ENCODE measurements at regions not wholly inside any gene's neighbourhood (a gene's known extent, or its start where the extent isn't known, plus 50 kb on each side); places are given as distances from the start of the nearest gene placed in this dataset.
"Not testable (repeated sequence)": the region's sequence is repeated elsewhere in the genome, so short reads cannot be mapped to it uniquely, and the experiment has no call there.

DNA sequence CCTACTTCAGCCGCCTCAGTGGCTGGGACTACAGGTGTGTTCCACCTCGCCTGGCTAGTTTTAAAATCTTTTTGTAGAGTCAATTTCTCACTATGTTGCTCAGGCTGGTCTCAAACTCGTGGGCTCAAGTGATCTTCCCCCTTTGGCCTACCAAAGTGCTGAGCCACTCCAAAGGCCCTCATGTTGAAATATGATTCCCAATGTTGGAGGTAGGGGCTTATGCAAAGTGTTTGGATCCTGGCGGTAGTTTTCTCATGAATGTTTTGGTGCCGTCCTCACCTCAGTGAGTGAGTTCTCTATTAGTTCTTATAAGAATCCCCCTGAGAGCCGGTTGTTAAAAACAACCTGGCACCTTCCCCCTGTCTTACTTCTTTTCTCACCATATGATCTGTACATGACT, 784.6 kb downstream of the TMTC2 start:
- in situ Hi-C loops (cut with HindIII; ENCODE audit: low pct_unique_long_range_greater_than_20kb, low sequenced_read_pairs): no loop called here
- DNase-seq (ENCODE audit: low read depth, low spot score): no peak

- DNase-seq (ENCODE audit: low read depth, low spot score): no peak
Observed at GRCh38 chr12:83470749-83471148, 784.0 kb downstream of the TMTC2 start.

GRCh38 chr12:83468988-83469908, 782.5 kb downstream of the TMTC2 start:
- in situ Hi-C loops (cut with HindIII; ENCODE audit: low pct_unique_long_range_greater_than_20kb, low sequenced_read_pairs): no loop called here
- DNase-seq (ENCODE audit: low read depth, low spot score): no peak

More at GRCh38 chr12:83470749-83471148, 784.0 kb downstream of the TMTC2 start:
- in situ Hi-C loops (cut with HindIII; ENCODE audit: low pct_unique_long_range_greater_than_20kb, low sequenced_read_pairs): no loop called here

GRCh38 chr12:83465632-83466031, 778.9 kb downstream of the TMTC2 start:
- DNase-seq (ENCODE audit: low read depth, low spot score): no peak

DNA sequence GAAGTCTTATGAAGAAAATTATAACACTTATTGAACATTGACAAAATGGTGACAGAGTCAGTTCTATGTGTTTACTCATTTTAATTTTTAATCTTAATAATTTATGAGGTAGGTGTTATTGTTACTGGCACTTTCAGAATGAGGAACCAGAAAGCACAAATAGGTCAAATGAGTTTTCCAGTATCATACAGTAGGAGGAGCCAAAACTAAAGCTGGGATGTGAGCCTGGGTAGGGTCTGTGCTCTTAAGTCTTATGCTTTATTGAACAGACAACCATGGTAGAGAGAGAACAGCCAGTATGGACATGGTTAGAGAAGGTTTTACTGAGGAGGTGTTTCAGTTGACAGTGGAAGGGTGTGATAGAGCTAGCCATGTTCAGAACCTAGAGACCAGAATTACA, 775.7 kb downstream of the TMTC2 start:
- in situ Hi-C loops (cut with HindIII; ENCODE audit: low pct_unique_long_range_greater_than_20kb, low sequenced_read_pairs): no loop called here
- peak; percentile 39 for DNase-seq (ENCODE audit: low read depth, low spot score)

More at GRCh38 chr12:83465632-83466031, 778.9 kb downstream of the TMTC2 start:
- in situ Hi-C loops (cut with HindIII; ENCODE audit: low pct_unique_long_range_greater_than_20kb, low sequenced_read_pairs): no loop called here

GRCh38 chr12:83461336-83461935, 774.7 kb downstream of the TMTC2 start:
- in situ Hi-C loops (cut with HindIII; ENCODE audit: low pct_unique_long_range_greater_than_20kb, low sequenced_read_pairs): no loop called here
- no peak for DNase-seq (ENCODE audit: low read depth, low spot score)

- in situ Hi-C loops (cut with HindIII; ENCODE audit: low pct_unique_long_range_greater_than_20kb, low sequenced_read_pairs): no loop called here
- DNase-seq (ENCODE audit: low read depth, low spot score): peak; percentile 36
Observed at GRCh38 chr12:83451189-83451588, 764.5 kb downstream of the TMTC2 start.

GRCh38 chr12:83434600-83434999, 747.9 kb downstream of the TMTC2 start:
- in situ Hi-C loops (cut with HindIII; ENCODE audit: low pct_unique_long_range_greater_than_20kb, low sequenced_read_pairs): no loop called here

GRCh38 chr12:83432176-83432719, 745.5 kb downstream of the TMTC2 start:
- DNase-seq (ENCODE audit: low read depth, low spot score): peak; percentile 55
- in situ Hi-C loops (cut with HindIII; ENCODE audit: low pct_unique_long_range_greater_than_20kb, low sequenced_read_pairs): no loop called here

More at GRCh38 chr12:83434600-83434999, 747.9 kb downstream of the TMTC2 start:
- peak; percentile 34 for DNase-seq (ENCODE audit: low read depth, low spot score)

DNA sequence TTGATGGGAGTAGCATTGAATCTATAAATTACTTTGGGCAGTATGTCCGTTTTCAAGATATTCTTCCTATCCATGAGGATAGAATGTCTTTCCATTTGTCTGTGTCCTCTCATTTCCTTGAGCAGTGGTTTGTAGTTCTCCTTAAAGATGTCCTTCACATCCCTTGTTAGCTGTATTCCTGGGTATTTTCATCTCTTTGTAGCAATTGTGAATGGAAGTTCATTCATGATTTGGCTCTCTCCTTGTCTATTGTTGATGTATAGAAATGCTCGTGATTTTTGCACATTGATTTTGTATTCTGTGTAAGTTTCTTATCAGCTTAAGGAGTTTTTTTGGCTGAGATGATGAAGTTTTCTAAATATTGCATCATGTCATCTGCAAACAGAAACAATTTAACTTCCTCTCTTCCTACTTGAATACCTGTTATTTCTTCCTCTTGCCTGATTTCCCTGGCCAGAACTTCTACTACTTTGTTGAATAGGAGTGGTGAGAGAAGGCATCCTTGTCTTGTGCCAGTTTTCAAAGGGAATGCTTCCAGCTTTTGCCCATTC, 741.0 kb downstream of the TMTC2 start:
- DNase-seq (ENCODE audit: low read depth, low spot score); in situ Hi-C loops (cut with HindIII; ENCODE audit: low pct_unique_long_range_greater_than_20kb, low sequenced_read_pairs): not testable (repeated sequence)

DNA sequence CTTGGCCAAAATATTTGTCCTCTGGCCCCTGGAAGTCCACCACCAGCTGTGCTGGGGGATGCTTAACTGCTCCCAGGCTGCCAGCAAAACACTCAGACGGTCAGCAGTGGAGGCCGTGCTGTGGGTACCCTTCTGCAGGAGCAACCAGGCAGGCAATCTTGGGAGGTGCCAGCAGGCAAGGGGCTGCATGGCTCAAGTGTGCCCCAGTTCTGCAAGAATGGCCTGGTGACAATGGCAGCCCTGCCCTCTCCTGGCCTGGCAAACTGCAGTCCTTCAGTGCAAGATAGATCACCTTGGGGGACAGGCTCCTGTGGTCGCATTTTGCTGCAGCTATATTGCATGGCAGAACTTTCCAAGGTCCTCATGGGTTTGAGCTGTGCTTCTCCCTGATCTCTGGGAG, 728.3 kb downstream of the TMTC2 start:
- DNase-seq (ENCODE audit: low read depth, low spot score): no peak
- in situ Hi-C loops (cut with HindIII; ENCODE audit: low pct_unique_long_range_greater_than_20kb, low sequenced_read_pairs): no loop called here

DNA sequence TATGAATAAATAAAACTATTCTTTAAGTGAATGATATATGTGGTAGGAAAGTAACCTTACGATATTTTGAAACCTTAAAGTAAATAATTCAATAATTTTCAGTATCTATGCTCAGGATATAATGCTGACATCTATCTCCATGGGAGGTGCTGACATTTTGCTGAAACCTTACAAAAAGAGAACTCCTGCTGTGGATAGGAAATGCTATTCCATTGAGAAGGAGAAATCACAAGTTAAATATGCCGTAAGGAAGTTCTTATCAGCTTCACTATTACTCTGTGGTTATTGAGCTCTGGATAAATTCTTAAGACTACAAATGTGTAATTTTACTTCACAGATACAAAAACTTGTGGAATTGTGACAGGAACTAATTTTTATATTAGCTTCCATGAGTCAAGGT, 722.1 kb downstream of the TMTC2 start:
- in situ Hi-C loops (cut with HindIII; ENCODE audit: low pct_unique_long_range_greater_than_20kb, low sequenced_read_pairs): no loop called here
- DNase-seq (ENCODE audit: low read depth, low spot score): no peak

- no peak for DNase-seq (ENCODE audit: low read depth, low spot score)
- in situ Hi-C loops (cut with HindIII; ENCODE audit: low pct_unique_long_range_greater_than_20kb, low sequenced_read_pairs): no loop called here
Observed at GRCh38 chr12:83408146-83408545, 721.4 kb downstream of the TMTC2 start.

GRCh38 chr12:83404521-83404920, 717.8 kb downstream of the TMTC2 start:
- no peak for DNase-seq (ENCODE audit: low read depth, low spot score)
- in situ Hi-C loops (cut with HindIII; ENCODE audit: low pct_unique_long_range_greater_than_20kb, low sequenced_read_pairs): no loop called here

- DNase-seq (ENCODE audit: low read depth, low spot score): no peak
- in situ Hi-C loops (cut with HindIII; ENCODE audit: low pct_unique_long_range_greater_than_20kb, low sequenced_read_pairs): loop anchor here (25.0 kb wide), 1 partner anchor 378 kb away; no protein-coding TSS in a partner anchor
Observed at GRCh38 chr12:83390186-83390585, 703.5 kb downstream of the TMTC2 start.

GRCh38 chr12:83389237-83389996, 702.7 kb downstream of the TMTC2 start:
- DNase-seq (ENCODE audit: low read depth, low spot score): peak; percentile 89
- in situ Hi-C loops (cut with HindIII; ENCODE audit: low pct_unique_long_range_greater_than_20kb, low sequenced_read_pairs): loop anchor here (25.0 kb wide), 1 partner anchor 377 kb away; no protein-coding TSS in a partner anchor

DNA sequence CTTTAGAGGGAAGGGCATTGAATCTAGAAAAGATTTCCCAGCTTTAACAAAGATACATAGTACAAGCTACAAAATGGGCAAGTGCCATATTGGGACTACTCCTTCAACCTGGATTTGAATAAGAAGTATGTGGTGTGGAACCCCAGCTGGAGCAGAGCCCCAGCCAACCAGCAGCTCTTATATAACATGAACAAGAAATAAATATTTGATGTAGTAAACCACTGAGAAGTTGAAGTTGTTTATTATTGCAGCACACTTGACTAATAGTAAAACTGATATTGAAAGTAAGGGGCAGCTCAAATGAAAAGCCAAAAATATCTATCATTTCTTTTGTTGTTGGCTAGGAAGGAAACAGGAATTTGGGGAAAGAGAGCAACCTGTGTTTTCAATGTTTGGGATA, 701.8 kb downstream of the TMTC2 start:
- in situ Hi-C loops (cut with HindIII; ENCODE audit: low pct_unique_long_range_greater_than_20kb, low sequenced_read_pairs): loop anchor here (25.0 kb wide), 1 partner anchor 376 kb away; no protein-coding TSS in a partner anchor
- DNase-seq (ENCODE audit: low read depth, low spot score): no peak

Data from SK-MEL-5 (cell line).